GM19351 (cell line): ENCODE measurements at regions not wholly inside any gene's neighbourhood (a gene's known extent, or its start where the extent isn't known, plus 50 kb on each side); places are given as distances from the start of the nearest gene placed in this dataset.

Experiments used
- ATAC-seq: cut with Tn5 transposase; IDR thresholded peaks from one replicate; pipeline ENCODE4 v1.9.1; 2021; ENCODE audit warnings: mild to moderate bottlenecking, moderate library complexity; ENCODE audit not compliant: unreplicated experiment

GRCh38 chrX:5829469-5829868 lies 399.2 kb downstream of the NLGN4X start:
- ATAC-seq: no peak

- ATAC-seq: no peak
Measured at GRCh38 chrX:5829060-5829459, 399.6 kb downstream of the NLGN4X start.

GRCh38 chrX:5823903-5824302 lies 404.8 kb downstream of the NLGN4X start:
- no peak for ATAC-seq

GRCh38 chrX:5810636-5811035 lies 418.0 kb downstream of the NLGN4X start:
- ATAC-seq: no peak

- no peak for ATAC-seq
Measured at GRCh38 chrX:5807181-5807580, 421.5 kb downstream of the NLGN4X start.

GRCh38 chrX:5802391-5802790 lies 426.3 kb downstream of the NLGN4X start:
- ATAC-seq: no peak

GRCh38 chrX:5791721-5792120 lies 436.9 kb downstream of the NLGN4X start:
- no peak for ATAC-seq

- no peak for ATAC-seq
Measured at GRCh38 chrX:5788910-5789309, 439.8 kb downstream of the NLGN4X start.

GRCh38 chrX:5780821-5781220 lies 447.8 kb downstream of the NLGN4X start:
- ATAC-seq: no peak

GRCh38 chrX:5775846-5776430 lies 452.7 kb downstream of the NLGN4X start:
- no peak for ATAC-seq

GRCh38 chrX:5774446-5774845 lies 454.2 kb downstream of the NLGN4X start:
- ATAC-seq: no peak

- no peak for ATAC-seq
Measured at GRCh38 chrX:5771441-5771840, 457.2 kb downstream of the NLGN4X start.

GRCh38 chrX:5756616-5757015 lies 472.1 kb downstream of the NLGN4X start:
- ATAC-seq: no peak

GRCh38 chrX:5753291-5753690 lies 475.4 kb downstream of the NLGN4X start:
- ATAC-seq: no peak

GRCh38 chrX:5752831-5753230 lies 475.8 kb downstream of the NLGN4X start:
- no peak for ATAC-seq

GRCh38 chrX:5748586-5749150 lies 480.0 kb downstream of the NLGN4X start:
- no peak for ATAC-seq

- ATAC-seq: no peak
Measured at GRCh38 chrX:5746231-5746630, 482.4 kb downstream of the NLGN4X start.

- ATAC-seq: no peak
Measured at GRCh38 chrX:5733501-5733900, 495.2 kb downstream of the NLGN4X start.

- ATAC-seq: no peak
Measured at GRCh38 chrX:5730556-5730955, 498.1 kb downstream of the NLGN4X start.

GRCh38 chrX:5726224-5726623 lies 502.4 kb downstream of the NLGN4X start:
- ATAC-seq: no peak

GRCh38 chrX:5724123-5724522 lies 504.5 kb downstream of the NLGN4X start:
- no peak for ATAC-seq

- no peak for ATAC-seq
Measured at GRCh38 chrX:5718651-5719050, 510.0 kb downstream of the NLGN4X start.

GRCh38 chrX:5716666-5717065 lies 512.0 kb downstream of the NLGN4X start:
- ATAC-seq: no peak
